Neural cell (in vitro differentiated cells): ENCODE measurements at regions not wholly inside any gene's neighbourhood (a gene's known extent, or its start where the extent isn't known, plus 50 kb on each side); places are given as distances from the start of the nearest gene placed in this dataset.
A peak's percentile ranks its signal among the peaks of the same experiment; 100 is the strongest.

Experiments
- H2AFZ ChIP-seq: fragments of 200-600, 300-800 bp; sonication (generic), shearing (Covaris generic); 2 replicates; pipeline ENCODE4 v1.6.0; 2014; ENCODE audit warnings: low read depth, mild to moderate bottlenecking, antibody characterized with exemption, low read length, moderate library complexity
- H3F3A ChIP-seq: fragments of 200-600 bp; shearing (Covaris generic); 2 replicates; pipeline ENCODE4 v1.6.1; 2016; ENCODE audit warnings: mild to moderate bottlenecking, moderate library complexity, mixed read lengths, antibody characterized with exemption, low read length; ENCODE audit not compliant: insufficient read depth, poor library complexity, severe bottlenecking
- H3K27ac ChIP-seq: fragments of 200-600, 300-800 bp; sonication (generic), shearing (Covaris generic); 2 replicates; pipeline ENCODE4 v1.5.1; 2014; ENCODE audit warnings: mild to moderate bottlenecking, low read length, moderate library complexity
- H3K27me3 ChIP-seq: fragments of 300-800, 200-600 bp; sonication (generic), shearing (Covaris generic); 2 replicates; pipeline ENCODE4 v1.6.0; 2014; ENCODE audit warnings: mild to moderate bottlenecking, low read depth, low read length, moderate library complexity; ENCODE audit not compliant: insufficient read depth
- H3K36me3 ChIP-seq: fragments of 300-800, 200-600 bp; sonication (generic), shearing (Covaris generic); 2 replicates; pipeline ENCODE4 v1.5.1; 2014; ENCODE audit warnings: mild to moderate bottlenecking, antibody characterized with exemption, low read length, moderate library complexity; ENCODE audit not compliant: insufficient read depth
- H3K4me2 ChIP-seq: fragments of 300-800, 200-600 bp; sonication (generic), shearing (Covaris generic); 2 replicates; pipeline ENCODE4 v1.6.0; 2014; ENCODE audit warnings: mild to moderate bottlenecking, low read length
- H3K4me3 ChIP-seq: fragments of 300-800, 200-600 bp; sonication (generic), shearing (Covaris generic); 2 replicates; pipeline ENCODE4 v1.5.1; 2014; ENCODE audit warnings: mild to moderate bottlenecking, low read length, moderate library complexity
- H3K79me2 ChIP-seq: fragments of 200-600 bp; shearing (Covaris generic); replicated peaks from 2 replicates; pipeline ENCODE4 v1.6.0; 2014; ENCODE audit warnings: mild to moderate bottlenecking, low read length, moderate library complexity; ENCODE audit not compliant: insufficient read depth
- H3K9ac ChIP-seq: fragments of 300-800, 200-600 bp; sonication (generic), shearing (Covaris generic); 2 replicates; pipeline ENCODE4 v1.6.1; 2016; ENCODE audit warnings: mild to moderate bottlenecking, low read length, mixed read lengths
- H3K9me2 ChIP-seq: fragments of 200-600 bp; shearing (Covaris generic); 2 replicates; pipeline ENCODE4 v1.6.1; 2016; ENCODE audit warnings: mild to moderate bottlenecking, low read length, mixed read lengths; ENCODE audit not compliant: insufficient read depth
- H3K9me3 ChIP-seq: fragments of 200-600, 300-800 bp; sonication (generic), shearing (Covaris generic); 2 replicates; pipeline ENCODE4 v1.6.1; 2016; ENCODE audit warnings: mild to moderate bottlenecking, mixed run types, low read length, moderate library complexity, mixed read lengths
- H4K20me1 ChIP-seq: fragments of 200-600 bp; shearing (Covaris generic); 2 replicates; pipeline ENCODE4 v1.6.1; 2016; ENCODE audit warnings: mild to moderate bottlenecking, mixed run types; ENCODE audit not compliant: insufficient read depth
- EP300 ChIP-seq: fragments of 450-650 bp; conservative IDR thresholded peaks from 2 replicates; pipeline ENCODE4 v1.6.1; 2014; ENCODE audit warnings: antibody characterized with exemption, mild to moderate bottlenecking, moderate library complexity; ENCODE audit not compliant: poor library complexity, severe bottlenecking
- EZH2 ChIP-seq: fragments of 200-600, 300-800 bp; shearing (Covaris generic), sonication (generic); IDR thresholded peaks from 2 replicates; pipeline ENCODE4 v1.6.1; 2014; ENCODE audit warnings: antibody characterized with exemption, low read length, borderline replicate concordance, mild to moderate bottlenecking; ENCODE audit not compliant: insufficient read depth, poor library complexity, severe bottlenecking
- MXI1 ChIP-seq: fragments of 450-650 bp; conservative IDR thresholded peaks from 2 replicates; pipeline ENCODE4 v1.6.1; 2014; ENCODE audit warnings: antibody characterized with exemption, mild to moderate bottlenecking; ENCODE audit not compliant: poor library complexity, severe bottlenecking
- POLR2AphosphoS5 ChIP-seq: IDR thresholded peaks from 2 replicates; pipeline ENCODE4 v1.6.1; 2012
- RAD21 ChIP-seq: fragments of 450-650 bp; conservative IDR thresholded peaks from 2 replicates; pipeline ENCODE4 v1.6.1; 2014; ENCODE audit warnings: antibody characterized with exemption, mild to moderate bottlenecking, moderate library complexity
- SMC3 ChIP-seq: fragments of 450-650 bp; conservative IDR thresholded peaks from 2 replicates; pipeline ENCODE4 v1.6.1; 2014; ENCODE audit warnings: antibody characterized with exemption, mild to moderate bottlenecking, moderate library complexity; ENCODE audit not compliant: poor library complexity
- TAF1 ChIP-seq: IDR thresholded peaks from 2 replicates; pipeline ENCODE4 v1.6.1; 2012; ENCODE audit warnings: low read depth
- TF ChIP-seq, protein P1 (sequence below): IDR thresholded peaks from 2 replicates; pipeline ENCODE4 v1.6.1; 2012; ENCODE audit warnings: borderline replicate concordance
- TF ChIP-seq, protein P2 (sequence below): fragments of 450-650 bp; IDR thresholded peaks from 2 replicates; pipeline ENCODE4 v1.5.1; 2014; ENCODE audit warnings: antibody characterized with exemption, mild to moderate bottlenecking, moderate library complexity; ENCODE audit not compliant: poor library complexity, severe bottlenecking

DNA sequence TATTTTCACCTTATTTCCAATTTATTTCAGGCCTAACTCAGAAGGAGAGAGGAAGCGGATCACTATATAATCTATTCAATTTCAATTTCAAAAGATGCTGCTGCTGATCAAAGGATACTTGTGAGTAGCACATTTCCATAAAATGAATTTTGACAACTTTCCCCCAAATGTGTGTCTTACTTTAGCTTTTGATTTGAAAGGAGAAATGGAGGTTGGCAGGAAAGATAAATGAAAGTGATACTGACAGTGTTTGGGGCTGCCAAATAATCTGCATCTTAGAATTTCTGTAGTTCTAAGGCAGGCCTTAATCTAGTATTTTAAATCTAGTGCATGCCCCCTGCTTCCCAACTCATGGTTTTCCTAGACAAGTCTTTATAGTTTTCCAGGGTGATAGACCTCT lies 535.4 kb downstream of the DOK5 start:
- no peak overlapping the region for H3K4me2 ChIP-seq
- H3K9me2 ChIP-seq = no peaks in the 10 kb centered on the region
- H3F3A ChIP-seq = no peaks in the 10 kb centered on the region
- H3K79me2 ChIP-seq = no peaks in the 10 kb centered on the region
- H3K36me3 ChIP-seq = no peaks in the 10 kb centered on the region
- no peak overlapping the region for H3K27ac ChIP-seq
- TF ChIP-seq RAD21 = no peak
- no peak for TF ChIP-seq POLR2AphosphoS5
- TF ChIP-seq, protein P1, sequence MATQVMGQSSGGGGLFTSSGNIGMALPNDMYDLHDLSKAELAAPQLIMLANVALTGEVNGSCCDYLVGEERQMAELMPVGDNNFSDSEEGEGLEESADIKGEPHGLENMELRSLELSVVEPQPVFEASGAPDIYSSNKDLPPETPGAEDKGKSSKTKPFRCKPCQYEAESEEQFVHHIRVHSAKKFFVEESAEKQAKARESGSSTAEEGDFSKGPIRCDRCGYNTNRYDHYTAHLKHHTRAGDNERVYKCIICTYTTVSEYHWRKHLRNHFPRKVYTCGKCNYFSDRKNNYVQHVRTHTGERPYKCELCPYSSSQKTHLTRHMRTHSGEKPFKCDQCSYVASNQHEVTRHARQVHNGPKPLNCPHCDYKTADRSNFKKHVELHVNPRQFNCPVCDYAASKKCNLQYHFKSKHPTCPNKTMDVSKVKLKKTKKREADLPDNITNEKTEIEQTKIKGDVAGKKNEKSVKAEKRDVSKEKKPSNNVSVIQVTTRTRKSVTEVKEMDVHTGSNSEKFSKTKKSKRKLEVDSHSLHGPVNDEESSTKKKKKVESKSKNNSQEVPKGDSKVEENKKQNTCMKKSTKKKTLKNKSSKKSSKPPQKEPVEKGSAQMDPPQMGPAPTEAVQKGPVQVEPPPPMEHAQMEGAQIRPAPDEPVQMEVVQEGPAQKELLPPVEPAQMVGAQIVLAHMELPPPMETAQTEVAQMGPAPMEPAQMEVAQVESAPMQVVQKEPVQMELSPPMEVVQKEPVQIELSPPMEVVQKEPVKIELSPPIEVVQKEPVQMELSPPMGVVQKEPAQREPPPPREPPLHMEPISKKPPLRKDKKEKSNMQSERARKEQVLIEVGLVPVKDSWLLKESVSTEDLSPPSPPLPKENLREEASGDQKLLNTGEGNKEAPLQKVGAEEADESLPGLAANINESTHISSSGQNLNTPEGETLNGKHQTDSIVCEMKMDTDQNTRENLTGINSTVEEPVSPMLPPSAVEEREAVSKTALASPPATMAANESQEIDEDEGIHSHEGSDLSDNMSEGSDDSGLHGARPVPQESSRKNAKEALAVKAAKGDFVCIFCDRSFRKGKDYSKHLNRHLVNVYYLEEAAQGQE = no peak
- no peak overlapping the region for H3K4me3 ChIP-seq
- no peak overlapping the region for H2AFZ ChIP-seq
- no peaks in the 10 kb centered on the region for H4K20me1 ChIP-seq
- H3K9me3 ChIP-seq = no peaks in the 10 kb centered on the region
- no peak overlapping the region for H3K9ac ChIP-seq
- H3K27me3 ChIP-seq = no peaks in the 10 kb centered on the region

DNA sequence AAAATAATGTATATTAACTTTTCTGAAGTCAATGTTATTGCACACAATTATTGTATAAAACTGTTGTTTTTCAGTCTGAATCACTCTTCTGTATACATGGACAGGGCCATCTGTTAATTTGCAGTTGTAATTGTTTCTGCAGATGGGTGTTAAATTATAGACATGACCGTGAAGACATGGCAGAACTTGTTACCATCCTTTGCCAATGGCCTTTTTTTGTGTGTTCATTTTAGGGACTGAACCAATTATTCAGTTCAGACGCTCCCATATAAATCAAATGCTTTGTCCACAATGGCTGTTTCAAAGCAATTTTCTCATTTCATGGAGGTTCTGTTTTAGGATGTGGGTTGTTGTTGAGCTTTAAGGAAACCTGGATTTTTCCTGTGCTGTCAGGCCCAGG lies 533.7 kb downstream of the DOK5 start:
- Histone ChIP-seq H3K27ac (no peak overlapping the region), H3K4me3 (no peak overlapping the region), H4K20me1 (no peaks in the 10 kb centered on the region), H3K36me3 (no peaks in the 10 kb centered on the region), H3K9ac (no peak overlapping the region), H3K79me2 (no peaks in the 10 kb centered on the region), H3K9me2 (no peaks in the 10 kb centered on the region), H2AFZ (no peak overlapping the region), H3F3A (no peaks in the 10 kb centered on the region), H3K9me3 (no peaks in the 10 kb centered on the region), H3K4me2 (no peak overlapping the region), H3K27me3 (no peaks in the 10 kb centered on the region)
- TF ChIP-seq, protein P2, sequence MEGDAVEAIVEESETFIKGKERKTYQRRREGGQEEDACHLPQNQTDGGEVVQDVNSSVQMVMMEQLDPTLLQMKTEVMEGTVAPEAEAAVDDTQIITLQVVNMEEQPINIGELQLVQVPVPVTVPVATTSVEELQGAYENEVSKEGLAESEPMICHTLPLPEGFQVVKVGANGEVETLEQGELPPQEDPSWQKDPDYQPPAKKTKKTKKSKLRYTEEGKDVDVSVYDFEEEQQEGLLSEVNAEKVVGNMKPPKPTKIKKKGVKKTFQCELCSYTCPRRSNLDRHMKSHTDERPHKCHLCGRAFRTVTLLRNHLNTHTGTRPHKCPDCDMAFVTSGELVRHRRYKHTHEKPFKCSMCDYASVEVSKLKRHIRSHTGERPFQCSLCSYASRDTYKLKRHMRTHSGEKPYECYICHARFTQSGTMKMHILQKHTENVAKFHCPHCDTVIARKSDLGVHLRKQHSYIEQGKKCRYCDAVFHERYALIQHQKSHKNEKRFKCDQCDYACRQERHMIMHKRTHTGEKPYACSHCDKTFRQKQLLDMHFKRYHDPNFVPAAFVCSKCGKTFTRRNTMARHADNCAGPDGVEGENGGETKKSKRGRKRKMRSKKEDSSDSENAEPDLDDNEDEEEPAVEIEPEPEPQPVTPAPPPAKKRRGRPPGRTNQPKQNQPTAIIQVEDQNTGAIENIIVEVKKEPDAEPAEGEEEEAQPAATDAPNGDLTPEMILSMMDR = no peak
- TF ChIP-seq SMC3 (no peak), RAD21 (no peak)

DNA sequence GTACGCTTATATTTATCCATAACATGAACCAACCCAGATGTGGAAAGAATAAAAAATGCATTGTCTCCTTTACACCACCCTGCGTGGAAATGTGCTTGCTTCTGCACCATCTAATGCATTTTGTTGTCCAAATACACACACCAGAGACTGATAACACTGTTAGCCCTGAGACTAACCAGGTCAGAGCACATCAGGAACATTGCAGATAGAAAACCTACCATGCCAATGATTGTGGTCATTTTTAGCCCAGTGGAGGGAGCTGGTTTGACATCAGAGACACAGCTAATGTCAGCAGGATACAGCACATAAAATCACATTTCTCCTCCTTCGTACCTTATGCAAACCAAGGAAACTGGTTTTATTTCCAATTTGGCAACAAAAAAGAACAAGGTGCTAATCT lies 528.7 kb downstream of the DOK5 start:
- no peaks in the 10 kb centered on the region for H3K27me3 ChIP-seq
- H3K79me2 ChIP-seq = no peaks in the 10 kb centered on the region
- no peaks in the 10 kb centered on the region for H3F3A ChIP-seq
- no peaks in the 10 kb centered on the region for H3K9me2 ChIP-seq
- H2AFZ ChIP-seq = no peak overlapping the region
- H3K36me3 ChIP-seq = no peaks in the 10 kb centered on the region
- H3K4me2 ChIP-seq = no peak overlapping the region
- TF ChIP-seq EP300 (no peak), SMC3 (no peak), EZH2 (no peak), RAD21 (peak; percentile 46), MXI1 (no peak), TAF1 (no peak)
- TF ChIP-seq, protein P2 = peak; percentile 50
- TF ChIP-seq, protein P1 = no peak
- no peaks in the 10 kb centered on the region for H3K9me3 ChIP-seq
- H4K20me1 ChIP-seq = no peaks in the 10 kb centered on the region
- no peak overlapping the region for H3K27ac ChIP-seq
- H3K4me3 ChIP-seq = no peak overlapping the region
- H3K9ac ChIP-seq = no peak overlapping the region
